Lower lobe of right lung (tissue), 2 donors: ENCODE measurements at regions not wholly inside any gene's neighbourhood (a gene's known extent, or its start where the extent isn't known, plus 50 kb on each side); places are given as distances from the start of the nearest gene placed in this dataset.

Experiments
- ATAC-seq, 2 donors: fragments of 200-7000 bp; cut with Tn5 transposase; one replicate each; pipeline ENCODE4 v1.9.1; 2020 to 2022; ENCODE audit warnings: mild to moderate bottlenecking in 2 of 2, moderate library complexity in 2 of 2
- DNase-seq: peaks from one replicate; pipeline ENCODE4 v3.0.0-alpha.2; 2020
- H3K27ac ChIP-seq: fragments of 200-600 bp; one replicate; pipeline ENCODE4 v1.8.0; 2022
- H3K27me3 ChIP-seq: fragments of 200-600 bp; one replicate; pipeline ENCODE4 v1.8.0; 2022; ENCODE audit warnings: low read depth
- H3K36me3 ChIP-seq: fragments of 200-600 bp; one replicate; pipeline ENCODE4 v1.8.0; 2022; ENCODE audit warnings: mild to moderate bottlenecking
- H3K4me1 ChIP-seq: fragments of 200-600 bp; one replicate; pipeline ENCODE4 v1.8.0; 2022
- H3K4me3 ChIP-seq: fragments of 200-600 bp; one replicate; pipeline ENCODE4 v1.8.0; 2022; ENCODE audit warnings: mild to moderate bottlenecking
- H3K9me3 ChIP-seq: fragments of 200-600 bp; one replicate; pipeline ENCODE4 v1.8.0; 2022
- intact Hi-C: fragments of 100-400 bp; cut with DNase I; formaldehyde crosslinking; loops from one replicate; pipeline ENCODE4 v1.11.0; 2022
- TF ChIP-seq, protein P1 (sequence below): fragments of 200-600 bp; IDR thresholded peaks from one replicate; pipeline ENCODE4 v1.8.0; 2022; ENCODE audit warnings: antibody characterized with exemption, mild to moderate bottlenecking
- donor health status: DM: no; HTN: yes; CAD: no; lungs with severe emphysema.

DNA sequence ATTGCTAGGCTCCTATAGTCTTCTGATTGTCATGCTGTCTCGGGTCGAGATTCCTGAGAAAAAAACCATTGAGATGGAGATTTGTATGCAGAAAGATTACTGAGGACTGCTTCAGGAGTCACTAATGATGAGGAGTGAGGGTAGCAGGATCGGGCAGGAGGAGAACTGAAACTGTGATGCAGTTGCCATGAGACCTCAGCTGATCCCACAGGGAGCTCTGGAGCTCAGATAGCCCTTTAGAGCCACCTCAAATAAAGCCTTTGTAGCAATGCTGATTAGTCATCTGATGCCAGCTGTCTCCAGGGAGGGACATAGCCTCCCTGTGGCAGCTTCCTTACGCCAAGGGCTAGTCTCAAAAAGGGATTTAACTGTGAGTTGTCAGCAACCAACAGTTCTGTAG is 256.9 kb downstream of the DMAC1 start:
- Histone ChIP-seq H3K27ac (no peak overlapping the region), H3K27me3 (no peaks in the 10 kb centered on the region), H3K9me3 (no peaks in the 10 kb centered on the region), H3K4me3 (no peak overlapping the region), H3K4me1 (no peaks in the 10 kb centered on the region), H3K36me3 (no peaks in the 10 kb centered on the region)
- no peak for DNase-seq
- TF ChIP-seq, protein P1, sequence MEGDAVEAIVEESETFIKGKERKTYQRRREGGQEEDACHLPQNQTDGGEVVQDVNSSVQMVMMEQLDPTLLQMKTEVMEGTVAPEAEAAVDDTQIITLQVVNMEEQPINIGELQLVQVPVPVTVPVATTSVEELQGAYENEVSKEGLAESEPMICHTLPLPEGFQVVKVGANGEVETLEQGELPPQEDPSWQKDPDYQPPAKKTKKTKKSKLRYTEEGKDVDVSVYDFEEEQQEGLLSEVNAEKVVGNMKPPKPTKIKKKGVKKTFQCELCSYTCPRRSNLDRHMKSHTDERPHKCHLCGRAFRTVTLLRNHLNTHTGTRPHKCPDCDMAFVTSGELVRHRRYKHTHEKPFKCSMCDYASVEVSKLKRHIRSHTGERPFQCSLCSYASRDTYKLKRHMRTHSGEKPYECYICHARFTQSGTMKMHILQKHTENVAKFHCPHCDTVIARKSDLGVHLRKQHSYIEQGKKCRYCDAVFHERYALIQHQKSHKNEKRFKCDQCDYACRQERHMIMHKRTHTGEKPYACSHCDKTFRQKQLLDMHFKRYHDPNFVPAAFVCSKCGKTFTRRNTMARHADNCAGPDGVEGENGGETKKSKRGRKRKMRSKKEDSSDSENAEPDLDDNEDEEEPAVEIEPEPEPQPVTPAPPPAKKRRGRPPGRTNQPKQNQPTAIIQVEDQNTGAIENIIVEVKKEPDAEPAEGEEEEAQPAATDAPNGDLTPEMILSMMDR: no peak
- intact Hi-C loops: no loop called here
- no peak for ATAC-seq

DNA sequence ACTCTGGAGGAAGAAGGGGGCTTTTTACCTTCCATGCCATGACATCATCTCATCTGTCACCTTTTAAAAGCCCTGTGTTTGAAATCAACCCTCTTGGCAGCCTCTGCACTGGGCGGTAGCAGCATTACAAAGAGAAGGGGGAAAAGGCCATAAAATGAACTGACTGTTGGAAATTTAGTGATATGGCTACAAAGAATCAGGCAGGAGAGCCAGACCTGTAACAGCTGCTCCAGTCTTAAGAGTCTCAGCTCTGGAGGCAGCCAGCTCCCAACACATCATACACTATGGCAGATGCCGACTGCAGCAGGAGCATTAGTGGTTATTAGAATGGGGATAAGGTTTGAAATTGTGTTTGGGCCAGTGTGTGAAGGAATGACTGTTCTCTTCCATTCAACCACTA is 257.5 kb downstream of the DMAC1 start:
- Histone ChIP-seq H3K4me1 (no peaks in the 10 kb centered on the region), H3K9me3 (no peaks in the 10 kb centered on the region), H3K36me3 (no peaks in the 10 kb centered on the region), H3K4me3 (no peak overlapping the region), H3K27ac (no peak overlapping the region), H3K27me3 (no peaks in the 10 kb centered on the region)
- no peak for ATAC-seq
- TF ChIP-seq, protein P1: no peak
- DNase-seq: no peak
- intact Hi-C loops: no loop called here

DNA sequence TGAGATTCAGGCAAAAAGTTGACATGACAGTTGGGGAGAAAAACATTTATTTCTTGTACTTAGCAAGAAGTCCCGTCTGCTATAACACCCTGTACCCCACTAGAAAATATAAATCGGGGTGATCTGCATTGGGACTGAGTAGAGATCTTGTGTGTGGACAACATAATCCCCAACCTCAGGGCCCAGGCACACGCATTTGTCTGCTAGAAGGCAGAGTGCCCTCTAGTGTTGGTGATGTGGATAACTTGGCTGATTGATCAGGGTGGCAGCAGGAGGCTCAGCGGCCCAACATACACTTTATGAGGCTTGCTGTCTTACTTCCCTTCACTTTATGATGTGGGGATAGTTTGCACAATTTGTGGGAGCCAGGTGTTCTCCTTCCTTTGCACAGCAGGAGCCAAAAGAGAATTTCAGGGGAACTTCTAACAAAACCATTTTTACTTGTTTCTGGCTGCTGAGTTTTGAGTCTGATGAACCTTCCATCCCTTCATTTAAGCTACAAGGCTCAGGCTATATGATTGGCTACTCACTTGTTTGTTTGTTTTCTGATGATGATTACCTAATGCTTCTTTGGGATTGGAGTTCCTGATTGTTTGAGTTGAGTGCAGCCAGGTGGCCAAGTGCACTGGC is 263.2 kb downstream of the DMAC1 start:
- intact Hi-C loops: loop anchor here (10.0 kb wide), 1 partner anchor 482 kb away; no protein-coding TSS in a partner anchor
- no peaks in the 10 kb centered on the region for H3K4me1 ChIP-seq
- DNase-seq: peak; percentile 46
- H3K36me3 ChIP-seq: no peaks in the 10 kb centered on the region
- TF ChIP-seq, protein P1: peak; percentile 69
- peak; percentile 78 to 79 for ATAC-seq
- H3K9me3 ChIP-seq: no peaks in the 10 kb centered on the region
- no peaks in the 10 kb centered on the region for H3K27me3 ChIP-seq
- no peak overlapping the region for H3K4me3 ChIP-seq
- H3K27ac ChIP-seq: no peak overlapping the region

DNA sequence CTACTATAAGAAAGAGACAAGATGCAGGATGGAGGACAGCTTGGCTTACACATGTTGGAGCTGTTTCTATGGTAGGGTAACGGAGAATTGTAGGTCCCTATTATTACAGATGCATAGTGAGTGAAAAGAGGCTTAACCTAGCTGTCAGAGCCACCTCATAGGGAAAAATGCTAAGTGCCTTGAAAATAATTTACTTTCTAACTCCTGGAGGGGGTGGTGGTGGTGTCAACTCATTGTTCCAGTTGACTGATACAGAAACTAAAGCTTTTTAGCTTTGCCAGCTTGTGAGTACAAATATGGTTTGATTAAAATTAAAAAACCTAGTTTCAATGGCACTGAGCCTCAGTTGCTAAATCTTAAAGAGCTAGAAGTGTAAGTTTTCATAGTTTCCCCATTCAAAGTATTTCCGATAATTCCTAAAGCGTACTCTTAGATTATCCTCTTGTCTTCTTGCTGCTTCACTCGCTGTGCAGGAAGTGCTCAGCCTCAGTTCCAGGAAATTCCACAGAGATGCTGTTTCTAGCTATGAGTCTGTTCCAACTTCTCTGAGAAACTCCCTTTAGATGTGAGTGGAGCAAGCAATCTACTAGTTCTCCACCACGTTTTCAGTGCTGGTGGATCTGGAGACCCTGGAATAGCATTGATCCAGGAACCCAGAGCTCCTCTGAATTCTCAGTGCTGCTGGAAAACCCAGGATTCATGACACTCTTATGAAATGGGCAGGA is 265.2 kb downstream of the DMAC1 start:
- TF ChIP-seq, protein P1: no peak
- no peak overlapping the region for H3K27ac ChIP-seq
- H3K27me3 ChIP-seq: no peaks in the 10 kb centered on the region
- ATAC-seq (no peak), DNase-seq (no peak)
- no peaks in the 10 kb centered on the region for H3K9me3 ChIP-seq
- H3K36me3 ChIP-seq: no peaks in the 10 kb centered on the region
- H3K4me3 ChIP-seq: no peak overlapping the region
- no peaks in the 10 kb centered on the region for H3K4me1 ChIP-seq
- intact Hi-C loops: loop anchor here (10.0 kb wide), 1 partner anchor 480 kb away; no protein-coding TSS in a partner anchor

DNA sequence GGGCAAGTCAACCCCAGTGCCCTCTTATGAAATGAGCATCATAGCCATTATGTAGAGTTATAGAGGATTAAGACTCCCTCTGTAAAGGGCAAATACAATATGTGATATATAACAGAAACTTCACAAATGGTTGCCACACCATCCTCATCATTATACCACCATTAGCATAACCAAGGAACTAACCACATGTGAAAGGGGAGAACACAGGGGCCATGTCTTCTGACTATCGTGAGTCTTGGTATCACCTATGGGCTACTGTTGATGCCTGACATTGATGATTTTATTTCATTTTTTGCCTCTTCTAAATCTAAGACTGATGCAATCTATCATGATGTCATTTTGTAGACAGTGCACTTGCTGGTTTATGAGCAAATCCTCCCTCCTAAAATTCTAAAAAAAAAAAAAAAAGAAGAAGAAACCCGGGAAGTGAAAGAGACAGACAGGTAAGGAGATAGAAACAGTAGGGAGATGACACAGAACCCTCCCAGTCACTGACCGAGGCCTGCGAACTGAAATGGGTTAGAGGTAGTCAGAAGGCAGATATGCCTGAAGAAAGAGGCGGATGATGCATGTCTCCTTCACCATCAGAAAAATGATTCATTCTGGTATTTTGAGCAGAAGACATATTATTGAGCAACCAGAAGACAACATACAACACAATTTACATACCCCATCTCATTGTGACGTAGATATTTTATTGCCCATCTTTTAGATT is 266.0 kb downstream of the DMAC1 start:
- no peaks in the 10 kb centered on the region for H3K36me3 ChIP-seq
- H3K27ac ChIP-seq: no peak overlapping the region
- H3K4me3 ChIP-seq: no peak overlapping the region
- DNase-seq: no peak
- H3K9me3 ChIP-seq: no peaks in the 10 kb centered on the region
- intact Hi-C loops: loop anchor here (10.0 kb wide), 1 partner anchor 479 kb away; no protein-coding TSS in a partner anchor
- no peak for ATAC-seq
- H3K4me1 ChIP-seq: no peaks in the 10 kb centered on the region
- TF ChIP-seq, protein P1: no peak
- H3K27me3 ChIP-seq: no peaks in the 10 kb centered on the region
